Type B pancreatic cell (in vitro differentiated cells): ENCODE measurements at regions not wholly inside any gene's neighbourhood (a gene's known extent, or its start where the extent isn't known, plus 50 kb on each side); places are given as distances from the start of the nearest gene placed in this dataset.

Experiments
- DNase-seq: peaks from one replicate; pipeline ENCODE4 v3.0.0; 2021; ENCODE audit warnings: mixed read lengths; ENCODE audit not compliant: unreplicated experiment; ENCODE audit errors: extremely low spot score
- H3K27ac Mint-ChIP-seq: 2 replicates; pipeline ENCODE4 v1.8.0; 2021; ENCODE audit warnings: mild to moderate bottlenecking, mixed read lengths
- H3K27me3 Mint-ChIP-seq: 2 replicates; pipeline ENCODE4 v1.8.0; 2021; ENCODE audit warnings: mixed read lengths
- H3K36me3 Mint-ChIP-seq: 2 replicates; pipeline ENCODE4 v1.8.0; 2021; ENCODE audit warnings: mixed read lengths
- H3K4me1 Mint-ChIP-seq: one replicate; pipeline ENCODE4 v1.8.0; 2021; ENCODE audit warnings: mixed read lengths; ENCODE audit not compliant: unreplicated experiment
- H3K4me3 Mint-ChIP-seq: 2 replicates; pipeline ENCODE4 v1.8.0; 2021; ENCODE audit warnings: mild to moderate bottlenecking, mixed read lengths
- H3K9me3 Mint-ChIP-seq: 2 replicates; pipeline ENCODE4 v1.8.0; 2021; ENCODE audit warnings: mixed read lengths
- TF ChIP-seq, protein P1 (sequence below): fragments of 200-600 bp; sonication (generic); conservative IDR thresholded peaks from 2 replicates; pipeline ENCODE4 v1.5.0; 2021; ENCODE audit warnings: antibody characterized with exemption, mild to moderate bottlenecking

- peaks cover 8% of the 10 kb centered on the region for H3K9me3 Mint-ChIP-seq
- TF ChIP-seq, protein P1, sequence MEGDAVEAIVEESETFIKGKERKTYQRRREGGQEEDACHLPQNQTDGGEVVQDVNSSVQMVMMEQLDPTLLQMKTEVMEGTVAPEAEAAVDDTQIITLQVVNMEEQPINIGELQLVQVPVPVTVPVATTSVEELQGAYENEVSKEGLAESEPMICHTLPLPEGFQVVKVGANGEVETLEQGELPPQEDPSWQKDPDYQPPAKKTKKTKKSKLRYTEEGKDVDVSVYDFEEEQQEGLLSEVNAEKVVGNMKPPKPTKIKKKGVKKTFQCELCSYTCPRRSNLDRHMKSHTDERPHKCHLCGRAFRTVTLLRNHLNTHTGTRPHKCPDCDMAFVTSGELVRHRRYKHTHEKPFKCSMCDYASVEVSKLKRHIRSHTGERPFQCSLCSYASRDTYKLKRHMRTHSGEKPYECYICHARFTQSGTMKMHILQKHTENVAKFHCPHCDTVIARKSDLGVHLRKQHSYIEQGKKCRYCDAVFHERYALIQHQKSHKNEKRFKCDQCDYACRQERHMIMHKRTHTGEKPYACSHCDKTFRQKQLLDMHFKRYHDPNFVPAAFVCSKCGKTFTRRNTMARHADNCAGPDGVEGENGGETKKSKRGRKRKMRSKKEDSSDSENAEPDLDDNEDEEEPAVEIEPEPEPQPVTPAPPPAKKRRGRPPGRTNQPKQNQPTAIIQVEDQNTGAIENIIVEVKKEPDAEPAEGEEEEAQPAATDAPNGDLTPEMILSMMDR, result no peak
- H3K27me3 Mint-ChIP-seq, result no peaks in the 10 kb centered on the region
- no peaks in the 10 kb centered on the region for H3K36me3 Mint-ChIP-seq
- no peak overlapping the region for H3K27ac Mint-ChIP-seq
- no peak overlapping the region for H3K4me3 Mint-ChIP-seq
- H3K4me1 Mint-ChIP-seq, result no peaks in the 10 kb centered on the region
- no peak for DNase-seq
Measured at GRCh38 chr2:107255744-107256143, 369.8 kb upstream of the ST6GAL2 start.

DNA sequence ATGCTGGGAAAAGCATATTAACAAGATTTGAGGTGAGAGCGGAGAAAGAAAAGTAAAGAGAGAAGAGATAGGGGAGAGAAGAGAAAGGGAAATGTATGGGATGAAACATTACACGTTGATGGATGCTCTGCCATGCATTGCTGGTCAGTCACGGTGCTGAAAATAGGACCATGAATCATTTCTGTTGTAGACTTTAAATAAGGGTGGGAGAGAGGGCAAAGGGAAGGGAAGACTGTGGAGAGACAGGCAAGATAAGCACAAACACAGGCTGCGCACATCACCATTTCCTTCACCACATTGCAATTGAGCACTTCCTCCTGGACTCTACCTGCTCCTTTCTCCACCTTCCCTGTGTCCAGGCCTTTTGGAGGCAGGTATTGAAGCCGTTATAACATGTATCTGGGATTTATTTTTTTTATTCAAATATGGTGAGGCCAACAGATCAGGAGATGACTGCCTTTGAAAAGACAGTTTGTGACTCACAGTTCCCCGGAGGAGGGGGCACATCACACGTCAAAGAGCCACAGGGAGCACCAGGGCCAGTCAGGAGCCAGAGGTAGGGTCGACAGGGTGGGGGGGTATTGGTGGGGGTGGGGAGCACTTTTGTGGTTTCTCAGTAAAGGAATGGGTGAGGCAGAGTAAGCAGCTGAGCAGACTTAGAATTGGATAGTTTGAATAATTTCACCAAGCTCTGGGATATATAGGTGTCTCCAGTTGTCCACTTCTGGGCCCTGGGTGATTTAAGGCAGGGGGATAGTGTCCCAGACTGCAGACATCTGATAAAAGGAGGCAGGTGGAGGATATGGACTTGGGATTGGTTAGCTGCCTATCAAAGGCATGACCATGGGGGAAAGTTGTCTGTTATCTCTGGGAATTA, 372.8 kb upstream of the ST6GAL2 start:
- TF ChIP-seq, protein P1, result no peak
- Mint-ChIP-seq H3K27ac (no peak overlapping the region), H3K9me3 (peaks cover 4% of the 10 kb centered on the region), H3K4me1 (no peaks in the 10 kb centered on the region), H3K36me3 (no peaks in the 10 kb centered on the region), H3K4me3 (no peak overlapping the region), H3K27me3 (no peaks in the 10 kb centered on the region)
- DNase-seq, result no peak

- H3K4me1 Mint-ChIP-seq, result no peaks in the 10 kb centered on the region
- H3K9me3 Mint-ChIP-seq, result peaks cover 4% of the 10 kb centered on the region
- no peak for DNase-seq
- no peak overlapping the region for H3K4me3 Mint-ChIP-seq
- TF ChIP-seq, protein P1, result no peak
- no peaks in the 10 kb centered on the region for H3K27me3 Mint-ChIP-seq
- H3K36me3 Mint-ChIP-seq, result no peaks in the 10 kb centered on the region
- no peak overlapping the region for H3K27ac Mint-ChIP-seq
Measured at GRCh38 chr2:107259408-107260195, 373.6 kb upstream of the ST6GAL2 start.

GRCh38 chr2:107263628-107264027, 377.7 kb upstream of the ST6GAL2 start:
- H3K4me1 Mint-ChIP-seq, result no peaks in the 10 kb centered on the region
- TF ChIP-seq, protein P1, result no peak
- no peak overlapping the region for H3K27ac Mint-ChIP-seq
- H3K4me3 Mint-ChIP-seq, result no peak overlapping the region
- peaks cover 4% of the 10 kb centered on the region for H3K9me3 Mint-ChIP-seq
- DNase-seq, result no peak
- no peaks in the 10 kb centered on the region for H3K36me3 Mint-ChIP-seq
- no peaks in the 10 kb centered on the region for H3K27me3 Mint-ChIP-seq

DNA sequence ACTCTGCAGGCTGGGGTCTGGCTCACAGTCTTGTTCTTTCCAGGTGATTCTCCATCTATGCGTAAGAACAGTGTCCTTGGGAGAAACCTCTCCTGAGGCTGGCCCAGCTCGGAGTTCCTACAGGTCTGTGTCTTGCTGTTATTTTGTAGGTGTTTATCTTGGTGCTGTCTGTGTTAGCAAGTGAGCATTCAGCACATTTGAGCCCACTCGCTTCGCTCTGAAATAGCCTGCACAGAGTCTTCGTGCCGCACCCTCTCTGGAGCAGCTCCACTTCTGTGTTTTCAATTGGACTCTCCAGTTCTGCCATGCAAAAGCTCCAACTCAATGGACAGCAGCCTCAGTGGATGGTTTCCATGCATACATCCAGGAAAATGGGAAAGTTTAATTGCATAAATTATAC, 378.2 kb upstream of the ST6GAL2 start:
- Mint-ChIP-seq H3K9me3 (peaks cover 4% of the 10 kb centered on the region), H3K36me3 (no peaks in the 10 kb centered on the region), H3K27me3 (peaks cover 3% of the 10 kb centered on the region), H3K27ac (no peak overlapping the region), H3K4me3 (no peak overlapping the region), H3K4me1 (no peaks in the 10 kb centered on the region)
- no peak for DNase-seq
- TF ChIP-seq, protein P1, result no peak
